SIG-M5 treated with dmso at 0.1 percent for 504 hours (cell line): ENCODE measurements at regions not wholly inside any gene's neighbourhood (a gene's known extent, or its start where the extent isn't known, plus 50 kb on each side); places are given as distances from the start of the nearest gene placed in this dataset.
"Not testable (repeated sequence)": the region's sequence is repeated elsewhere in the genome, so short reads cannot be mapped to it uniquely, and the experiment has no call there.

ENCODE experiments used
- DNase-seq: peaks from one replicate; lab custom pipeline; 2025; ENCODE audit not compliant: unreplicated experiment; lab: John Stamatoyannopoulos, UW

DNA sequence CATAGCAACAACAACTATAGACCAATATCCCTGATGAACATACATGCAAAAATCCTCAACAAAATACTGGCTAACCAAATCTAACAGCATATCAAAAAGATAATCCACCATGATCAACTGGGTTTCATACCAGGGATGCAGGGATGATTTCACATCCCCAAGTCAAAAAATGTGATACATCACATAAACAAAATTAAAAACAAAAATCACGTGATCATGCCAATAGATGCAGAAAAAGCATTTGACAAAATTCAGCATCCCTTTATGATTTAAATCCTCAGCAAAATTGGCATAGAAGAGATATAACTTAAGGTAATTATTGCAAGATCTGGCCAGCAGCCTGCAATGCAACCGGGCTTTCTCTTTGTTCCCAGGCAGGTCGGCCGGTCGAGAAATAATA lies 735.1 kb upstream of the SGO1 start:
- not testable (repeated sequence) for DNase-seq

DNA sequence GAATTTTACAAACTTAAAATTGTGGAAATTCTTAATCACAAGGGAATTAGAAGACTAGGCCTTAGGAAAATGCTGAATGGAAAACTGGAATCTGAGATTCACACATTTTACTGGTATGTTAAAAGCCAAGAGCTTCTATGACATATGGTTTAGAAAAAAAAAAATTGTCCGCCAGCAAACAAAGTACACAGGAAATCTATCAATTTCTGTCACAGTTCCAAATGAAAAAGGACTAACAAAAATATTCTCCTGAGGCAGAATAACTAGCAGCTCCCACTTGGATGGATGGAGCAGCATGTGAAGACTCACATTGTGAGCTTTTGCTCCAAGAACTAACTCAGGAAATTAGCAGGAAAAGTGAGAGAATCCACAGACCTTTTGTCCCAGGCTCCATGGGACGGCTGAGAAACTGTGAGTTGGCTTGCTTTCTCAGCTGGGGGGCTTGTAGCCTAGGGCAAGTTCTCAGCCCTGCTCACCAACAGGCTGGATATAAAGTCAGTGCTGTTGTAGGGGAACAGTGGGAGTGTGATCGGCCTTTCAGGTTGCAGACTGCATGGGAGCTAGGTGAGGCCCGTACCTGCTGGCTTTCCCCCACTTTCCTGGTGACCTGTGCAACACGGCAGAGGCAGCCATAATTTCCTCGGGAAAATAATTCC lies 731.1 kb upstream of the SGO1 start:
- no peak for DNase-seq

DNA sequence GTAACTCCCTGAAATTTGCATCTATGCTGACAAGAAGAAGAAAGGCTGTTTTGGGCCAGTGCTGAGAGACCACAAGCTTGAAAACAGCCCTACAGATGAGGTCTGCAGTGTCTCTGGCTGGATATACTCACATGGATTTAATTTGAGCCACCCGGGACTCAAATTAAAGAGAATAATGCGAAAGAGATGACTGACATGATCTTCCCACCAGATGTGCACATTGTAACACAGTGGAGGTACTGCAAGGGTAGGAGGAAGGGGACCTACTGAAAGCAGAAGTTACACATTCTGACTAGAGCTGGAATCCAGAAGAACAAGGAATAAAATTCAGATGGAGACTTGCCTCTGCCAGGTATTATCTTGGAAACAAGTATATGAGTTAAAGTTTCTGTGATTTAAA lies 728.3 kb upstream of the SGO1 start:
- no peak for DNase-seq

DNA sequence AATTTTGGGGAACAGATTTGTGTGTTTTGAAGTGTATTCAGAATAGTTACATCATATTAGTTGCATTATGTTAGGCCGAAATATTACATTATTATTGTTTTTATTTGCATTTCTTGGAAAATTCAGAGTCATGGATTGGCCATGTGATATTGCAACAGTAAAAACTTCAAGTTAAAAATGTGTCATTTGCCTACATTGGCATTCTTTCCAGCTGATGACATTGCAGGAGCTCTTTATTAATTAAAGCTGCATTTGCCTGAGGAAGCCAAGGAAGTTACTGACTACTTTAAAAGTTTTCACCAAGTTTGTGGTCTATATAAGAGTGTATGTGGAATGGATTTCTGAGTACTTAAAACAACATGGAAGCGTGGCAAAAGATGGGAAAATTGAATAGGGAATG lies 726.4 kb upstream of the SGO1 start:
- DNase-seq = no peak

DNA sequence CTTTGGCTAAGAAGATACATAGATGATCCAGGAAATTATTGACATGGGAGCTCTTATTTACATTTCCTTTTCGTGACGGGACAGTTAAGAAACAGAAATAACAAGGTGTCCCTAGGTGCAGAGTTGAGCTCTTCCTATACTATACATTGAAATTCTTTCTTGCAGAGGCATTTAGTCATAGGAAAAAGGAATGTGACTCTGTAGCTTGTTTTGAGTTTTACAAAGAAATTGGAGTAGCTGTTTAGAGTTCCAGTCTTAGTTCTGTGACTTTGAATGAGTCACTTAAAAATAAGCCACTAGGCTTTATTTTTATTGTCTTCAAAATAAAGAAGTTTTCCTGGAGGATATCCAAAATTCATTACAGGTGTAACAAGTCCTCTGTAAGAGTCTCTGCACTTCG lies 723.5 kb upstream of the SGO1 start:
- DNase-seq = no peak

DNA sequence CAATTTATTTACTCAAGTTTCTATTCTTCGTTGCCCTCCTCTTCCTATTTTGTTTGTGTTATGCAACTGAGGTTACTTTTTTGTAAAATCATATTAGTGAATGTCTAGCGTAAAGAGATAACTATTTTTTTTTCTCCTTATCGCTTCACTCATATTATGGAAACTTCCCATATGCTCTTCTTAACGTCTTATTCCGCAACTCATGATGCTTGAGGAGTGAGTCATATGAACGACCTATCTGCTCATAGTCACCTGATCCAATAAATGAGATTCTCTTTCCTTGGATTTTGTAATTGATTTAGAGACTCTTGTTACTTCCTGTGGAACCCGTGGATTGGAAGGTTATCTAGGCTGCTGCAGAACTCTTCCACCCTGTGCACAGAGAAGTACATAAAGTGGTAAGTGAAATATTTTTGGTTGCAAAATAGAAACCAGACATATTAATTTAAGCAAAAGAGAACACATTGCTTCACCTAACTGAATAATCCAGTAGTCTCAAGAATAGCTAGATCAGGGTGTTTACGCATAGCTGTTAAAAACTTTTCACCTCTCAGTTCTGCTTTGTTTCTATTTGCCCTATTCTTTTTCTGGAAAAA lies 719.3 kb upstream of the SGO1 start:
- no peak for DNase-seq

DNA sequence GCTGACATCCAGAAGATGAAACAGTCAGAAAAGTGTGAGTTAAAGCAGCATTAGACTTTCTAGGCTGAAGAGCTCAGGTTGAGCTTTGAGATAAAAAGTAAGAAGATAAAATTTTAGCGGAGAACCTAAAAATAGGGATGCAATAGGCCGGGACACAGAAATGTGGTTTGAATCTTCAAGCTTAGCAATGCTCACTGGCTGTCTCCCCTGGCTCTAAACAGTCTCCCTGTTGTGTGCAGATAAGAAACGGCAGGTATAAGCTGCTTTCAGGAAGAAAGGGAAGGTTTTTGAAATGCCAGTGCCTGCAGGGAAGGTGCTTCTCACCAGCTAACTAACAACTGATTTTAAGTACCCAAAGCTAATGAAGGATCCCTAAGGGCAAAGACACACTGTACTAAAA lies 718.7 kb upstream of the SGO1 start:
- DNase-seq = no peak

DNA sequence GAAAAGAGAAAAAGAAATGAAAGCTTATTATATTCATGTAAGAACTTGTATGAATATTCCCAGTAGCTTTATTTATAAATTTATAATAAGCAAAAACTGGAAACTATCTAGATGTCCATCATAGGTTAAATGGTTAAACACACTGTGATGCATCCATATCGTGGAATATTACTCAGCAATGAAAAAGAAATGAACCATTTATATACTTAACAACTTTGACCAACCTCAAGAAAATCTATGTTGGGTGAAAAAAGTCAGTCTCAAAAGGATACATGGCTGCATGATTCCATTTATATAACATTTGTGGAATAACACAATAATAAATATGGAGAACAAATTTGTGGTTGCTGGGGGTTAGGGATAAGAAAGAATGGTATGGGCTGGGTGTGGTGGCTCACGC lies 713.0 kb upstream of the SGO1 start:
- no peak for DNase-seq

DNA sequence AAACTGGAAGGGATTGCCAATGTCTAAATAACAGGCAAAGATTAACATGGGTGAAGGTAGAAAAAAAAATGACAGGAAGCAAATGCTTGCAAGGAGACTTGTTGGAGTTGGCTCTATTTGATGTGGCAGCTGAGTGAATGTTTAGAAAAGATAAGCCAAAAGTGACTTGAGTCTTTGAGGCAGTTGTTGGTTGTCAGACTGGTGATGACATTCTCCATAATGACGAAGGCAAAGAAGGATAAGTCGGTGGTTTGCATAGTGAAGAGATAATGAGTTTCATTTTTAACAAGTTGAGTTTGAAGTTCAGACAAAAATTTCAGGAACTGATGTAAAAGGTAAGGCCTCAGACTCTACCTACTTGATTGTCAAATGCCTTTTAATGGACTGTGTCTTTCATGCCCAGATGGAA lies 704.1 kb upstream of the SGO1 start:
- no peak for DNase-seq

DNA sequence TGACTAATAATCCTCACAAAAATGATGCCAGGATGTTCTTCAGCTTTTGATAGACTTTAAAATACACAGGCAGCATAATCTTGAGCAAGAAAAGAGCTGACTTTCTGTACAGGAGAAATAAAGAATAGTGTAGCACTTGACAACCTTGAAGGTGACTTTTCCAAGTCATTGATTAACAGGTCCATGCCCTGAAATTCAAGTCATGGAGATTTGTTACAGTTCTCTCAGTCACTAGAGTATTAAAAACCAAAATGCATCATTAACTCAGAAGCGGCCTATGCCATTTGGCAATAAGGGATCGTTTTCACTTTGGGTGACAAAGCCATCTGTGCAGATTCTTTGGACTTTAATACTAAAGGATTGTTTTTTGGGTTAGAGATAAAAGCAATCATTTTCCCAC lies 692.7 kb upstream of the SGO1 start:
- no peak for DNase-seq

DNA sequence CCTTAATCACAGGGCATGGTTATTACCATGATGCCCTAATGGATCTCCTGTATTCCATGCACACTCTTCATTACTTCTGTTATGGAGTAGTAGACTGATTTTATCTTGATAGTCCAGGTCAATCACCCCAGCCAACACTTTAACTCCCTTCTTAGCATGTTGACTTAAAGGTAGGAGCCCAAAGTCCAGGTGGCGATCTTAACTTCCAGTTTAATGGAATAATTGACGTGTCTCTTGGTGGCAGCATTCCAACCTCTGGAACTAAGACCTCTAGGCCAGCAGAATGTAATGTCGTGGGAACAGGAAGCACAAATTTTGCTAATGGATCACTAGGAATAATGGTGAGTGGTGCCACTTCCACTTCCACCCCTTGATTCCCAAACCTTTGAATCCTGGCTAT lies 687.2 kb upstream of the SGO1 start:
- no peak for DNase-seq

DNA sequence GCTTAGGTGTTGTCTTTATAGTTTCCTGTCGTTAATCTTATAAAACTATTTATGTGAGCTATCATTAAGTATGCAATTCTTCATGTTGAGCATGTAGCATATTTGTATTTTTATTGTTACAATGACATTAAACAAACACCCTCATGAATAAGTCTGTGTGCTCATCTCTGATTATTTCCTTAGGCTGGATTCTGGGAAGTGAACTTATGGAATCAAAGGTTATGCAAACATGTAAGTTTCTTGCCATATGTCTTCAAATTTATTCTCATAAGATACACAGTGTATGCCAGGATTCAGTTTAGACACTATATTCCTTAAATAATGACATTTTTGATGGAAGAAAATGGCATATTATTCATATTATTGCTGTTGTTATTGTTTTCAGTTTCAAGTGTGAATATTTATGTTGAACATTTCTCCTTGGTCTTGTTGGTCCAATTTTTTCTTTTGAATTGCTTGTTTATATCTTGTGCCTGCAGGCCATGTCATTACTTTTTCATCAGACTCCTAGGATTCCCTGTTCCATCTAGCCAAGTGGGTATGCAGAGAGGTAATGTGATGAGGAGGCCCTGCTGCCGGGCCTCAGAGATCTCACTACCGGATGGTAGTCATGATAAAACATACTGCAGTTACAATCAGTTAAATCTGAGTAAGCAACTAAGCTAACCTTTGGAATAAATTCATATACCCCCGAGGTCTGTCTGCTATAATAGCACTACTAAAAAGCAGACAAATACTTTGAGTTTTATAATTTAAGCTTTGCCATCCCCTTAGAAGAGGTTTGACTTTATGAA lies 684.3 kb upstream of the SGO1 start:
- no peak for DNase-seq

DNA sequence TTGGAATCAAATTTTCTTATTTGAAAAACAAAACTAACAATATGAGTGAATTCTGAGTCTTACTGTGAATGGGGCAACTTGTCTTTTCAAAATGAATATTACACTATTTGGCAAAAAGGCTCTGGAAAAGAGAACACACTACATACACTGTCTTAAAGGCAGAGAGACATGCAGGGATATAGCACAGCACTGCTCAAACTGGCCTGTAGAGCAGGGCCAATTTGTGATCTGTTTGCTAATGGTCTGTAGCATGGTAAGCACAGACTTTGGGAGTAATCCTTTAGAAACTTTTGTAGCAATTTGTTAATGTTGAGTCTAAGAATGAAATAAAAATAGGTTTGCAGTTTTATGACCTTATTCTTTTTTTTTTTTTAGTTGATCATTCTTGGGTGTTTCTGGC lies 679.8 kb upstream of the SGO1 start:
- no peak for DNase-seq

DNA sequence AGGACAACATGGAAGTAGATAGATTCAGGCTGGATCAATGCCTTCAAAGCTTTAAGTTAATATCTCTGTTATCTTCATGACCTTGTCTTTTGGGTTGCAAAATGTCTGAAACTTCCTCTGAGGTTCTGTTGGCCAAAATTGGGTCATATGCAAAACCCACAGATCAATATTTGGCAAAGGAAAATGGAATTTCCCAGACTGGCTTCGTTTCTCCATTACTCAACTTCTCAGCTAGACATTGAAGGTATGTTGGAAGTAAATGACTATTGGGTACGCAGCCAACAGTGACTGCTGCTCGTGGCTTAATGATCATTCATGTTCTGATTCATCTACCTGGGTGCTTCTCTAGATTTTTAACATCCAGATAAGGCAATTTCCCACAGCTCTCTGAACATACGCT lies 675.4 kb upstream of the SGO1 start:
- DNase-seq = no peak

DNA sequence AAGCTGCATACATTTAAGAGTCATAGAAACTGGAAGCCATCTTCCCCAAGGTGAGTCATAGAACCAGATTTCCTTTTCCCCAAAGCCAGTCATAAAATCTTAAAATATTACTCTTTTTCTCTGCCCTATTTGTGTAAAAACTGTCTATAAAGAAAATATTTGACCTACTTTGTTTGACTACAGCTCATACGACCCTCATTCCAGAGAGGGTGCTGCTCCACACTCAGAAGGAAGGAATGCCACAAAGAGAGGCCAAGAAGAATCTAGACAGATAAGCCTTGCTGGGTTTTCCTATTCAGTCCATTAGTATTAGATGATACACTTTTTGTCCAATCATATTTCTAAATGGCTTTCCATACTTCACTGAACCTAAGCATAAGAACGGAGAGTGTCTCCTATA lies 671.6 kb upstream of the SGO1 start:
- DNase-seq = no peak

DNA sequence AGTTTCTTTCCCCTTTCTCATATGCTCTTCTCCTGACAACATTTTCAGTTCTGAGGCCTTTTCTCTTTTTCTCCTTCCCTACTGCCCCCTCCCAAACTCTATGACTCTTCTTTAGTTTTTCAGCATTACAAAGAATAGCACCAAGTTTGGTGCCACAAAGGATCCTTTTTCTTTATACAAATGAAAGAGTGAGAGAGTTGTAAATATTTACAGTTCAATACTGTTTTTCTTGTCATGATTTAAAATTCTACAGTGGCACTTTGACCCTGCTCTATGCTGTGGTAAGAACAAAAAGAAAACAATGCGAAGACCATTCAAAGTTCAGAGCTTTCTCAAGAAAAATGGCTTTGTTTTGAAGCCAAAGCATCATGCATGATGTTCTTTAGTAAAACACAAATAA lies 667.9 kb upstream of the SGO1 start:
- DNase-seq = no peak

DNA sequence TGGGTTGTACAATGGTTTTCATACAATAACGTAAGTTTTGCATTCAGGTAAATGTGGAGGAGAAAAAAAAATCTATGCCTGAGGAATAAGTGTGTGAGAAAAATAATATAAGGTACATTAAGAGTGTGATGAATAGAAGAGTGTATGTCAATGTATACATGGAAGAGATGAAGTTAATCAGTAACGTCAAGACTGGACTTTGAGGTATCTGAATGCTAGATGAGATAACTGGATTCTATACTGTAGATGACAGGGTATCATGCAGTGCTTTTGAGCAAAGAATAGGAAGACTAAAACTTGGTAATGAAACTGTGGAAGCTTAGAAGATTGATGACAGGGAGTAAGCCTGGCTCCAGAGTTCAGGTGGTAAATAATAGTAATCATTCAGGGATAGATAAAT lies 666.7 kb upstream of the SGO1 start:
- DNase-seq = no peak

DNA sequence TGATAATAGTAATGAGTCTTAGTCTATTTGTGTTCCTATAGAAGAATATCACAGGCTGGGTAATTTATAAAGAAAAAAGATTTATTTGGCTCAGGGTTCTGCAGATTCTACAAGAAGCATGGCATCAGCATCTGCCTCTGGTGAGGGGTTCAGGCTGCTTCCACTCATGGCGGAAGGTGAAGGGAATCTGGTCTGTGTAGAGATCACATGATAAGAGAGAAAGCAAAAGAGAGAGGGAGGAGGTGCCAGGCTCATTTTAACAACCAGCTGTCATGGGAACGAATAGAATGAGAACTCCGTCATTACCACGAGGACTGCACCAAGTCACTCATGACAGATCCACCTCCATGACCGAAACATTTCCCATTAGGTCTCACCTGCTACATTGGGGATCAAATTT lies 664.0 kb upstream of the SGO1 start:
- no peak for DNase-seq

DNA sequence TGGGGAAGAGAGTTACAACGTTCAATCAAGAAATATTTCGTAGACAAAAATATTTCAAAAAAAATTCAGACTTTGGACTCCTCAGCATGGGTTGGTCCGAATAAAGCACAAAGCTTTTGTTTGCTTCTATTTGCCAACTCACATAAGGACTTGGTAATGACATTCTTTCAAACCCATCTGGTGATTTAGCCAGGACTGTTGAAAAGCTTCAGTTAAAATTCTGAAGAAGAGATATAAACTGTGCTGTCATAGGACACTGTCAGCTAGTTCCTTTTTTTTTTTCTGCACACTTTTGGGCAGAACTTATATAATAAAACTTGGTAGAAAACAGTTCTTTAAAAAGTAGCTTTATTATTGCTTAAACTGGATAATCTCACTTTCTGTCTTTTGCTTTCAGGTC lies 660.8 kb upstream of the SGO1 start:
- no peak for DNase-seq

DNA sequence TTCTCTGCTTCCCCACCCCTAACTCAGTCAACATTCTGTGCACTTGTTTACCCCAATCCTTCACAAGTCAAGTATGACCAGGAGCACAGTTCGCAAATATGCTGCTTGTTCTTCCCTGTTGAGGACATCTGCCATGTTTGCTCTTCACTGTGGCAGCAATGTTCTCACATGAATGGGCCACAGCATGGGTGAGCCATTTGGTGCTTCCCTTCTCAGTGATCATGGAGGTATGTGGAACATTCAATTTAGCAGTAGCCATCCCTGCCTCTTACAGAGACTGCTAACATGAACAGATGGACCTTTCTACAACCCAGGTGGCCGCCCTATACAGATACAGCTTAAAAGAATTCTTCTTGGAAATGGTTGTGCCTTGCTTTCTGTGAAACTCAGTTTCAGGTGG lies 660.1 kb upstream of the SGO1 start:
- no peak for DNase-seq

DNA sequence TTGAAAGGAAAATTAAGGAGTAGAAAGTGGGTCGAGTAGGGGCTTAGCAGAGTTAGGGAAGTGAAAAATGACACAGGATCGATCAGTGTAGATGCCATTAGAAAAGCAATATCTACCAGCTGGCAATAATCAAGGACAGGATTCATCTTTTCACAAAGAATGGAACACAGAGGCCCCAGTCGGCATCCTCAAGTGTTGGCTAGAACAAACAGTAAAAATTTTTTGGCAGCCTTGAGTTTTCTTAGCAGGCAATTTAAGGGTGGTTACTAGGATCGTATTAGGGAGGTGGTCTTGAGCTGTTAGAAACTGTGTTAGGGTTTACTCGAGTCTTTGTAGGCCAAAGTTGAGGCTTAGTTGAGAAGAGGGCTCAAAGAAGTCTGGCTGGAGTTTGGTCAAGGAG lies 658.8 kb upstream of the SGO1 start:
- no peak for DNase-seq

DNA sequence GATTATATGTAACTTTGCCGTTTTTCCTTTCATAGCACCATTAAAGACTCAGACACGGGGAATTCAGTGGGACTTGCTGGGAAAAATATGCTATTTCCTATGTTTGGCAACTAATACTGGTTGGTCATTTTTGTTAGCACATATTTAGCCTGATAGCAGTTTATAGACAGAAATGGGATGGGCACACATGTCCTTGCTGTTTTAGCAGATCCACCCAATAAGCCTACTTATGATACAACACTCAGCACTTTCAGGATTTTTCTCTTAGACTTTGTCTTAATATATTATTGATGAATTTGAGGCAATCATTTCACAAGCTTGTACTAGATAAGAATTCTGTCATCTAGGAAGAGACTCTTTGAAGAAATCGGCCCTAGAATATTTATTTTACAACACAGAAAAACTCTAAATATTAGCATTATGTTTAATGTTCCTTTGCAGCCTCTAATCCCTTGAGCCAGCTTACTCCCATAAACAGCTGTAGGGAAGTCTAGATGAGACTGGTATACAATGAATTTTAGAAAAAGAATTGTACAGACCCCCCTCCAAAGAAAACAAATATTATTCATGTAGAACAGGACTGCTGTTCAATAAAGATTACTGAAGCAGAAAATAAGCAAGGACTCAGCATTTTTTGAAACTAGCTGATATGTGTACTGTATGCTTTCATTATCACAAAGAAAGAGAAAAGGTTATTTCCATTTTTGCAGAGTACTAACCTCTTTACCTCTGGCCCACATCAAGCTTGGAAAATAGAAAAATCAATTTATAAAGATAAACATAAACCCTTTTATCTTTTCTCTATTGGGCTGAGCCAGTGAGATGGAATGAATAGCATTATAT lies 656.8 kb upstream of the SGO1 start:
- no peak for DNase-seq
